ENCODE measurements at regions not wholly inside any gene's neighbourhood (a gene's known extent, or its start where the extent isn't known, plus 50 kb on each side); places are given as distances from the start of the nearest gene placed in this dataset.

GRCh38 chr21:22880573-22880972, 1882.4 kb downstream of the NCAM2 start (continued):
- no peak for TF ChIP-seq AFF4 (CRISPR knock-in tag; IDR thresholded peaks at IDR 0.05; ENCODE audit: borderline replicate concordance)
- no peak for TF ChIP-seq STAT6 (CRISPR knock-in tag; conservative IDR thresholded peaks at IDR 0.05; ENCODE audit: low read depth)
- TF ChIP-seq TCF7 (CRISPR knock-in tag; IDR thresholded peaks at IDR 0.05; ENCODE audit: low read depth), result no peak
- no peak for TF ChIP-seq CREM (CRISPR knock-in tag; IDR thresholded peaks at IDR 0.05)
- TF ChIP-seq TP53 (CRISPR knock-in tag; IDR thresholded peaks at IDR 0.05), result no peak
- no peak for TF ChIP-seq JUN (CRISPR knock-in tag; IDR thresholded peaks at IDR 0.05)
- TF ChIP-seq KAT7 (CRISPR knock-in tag; IDR thresholded peaks at IDR 0.05; ENCODE audit: borderline replicate concordance), result no peak
- TF ChIP-seq ZNF138 (CRISPR knock-in tag; conservative IDR thresholded peaks at IDR 0.05), result no peak

- H3K36me3 Mint-ChIP-seq, result 0 out of 2 replicates have a peak, but pooled peaks cover 3% of the 10 kb centered on the region
- H3K27ac Mint-ChIP-seq, result peak overlapping the region; percentile 78; the same call in 1 of the 2 replicates
- ChIA-PET POLR2A (interaction anchor here (0.7 kb wide), 1 partner anchor 550 kb away, joined by 5 read pairs; no protein-coding TSS in a partner anchor), CTCF (no interaction called here)
- peaks cover 13% of the 10 kb centered on the region for H3K9me3 Mint-ChIP-seq
- ATAC-seq (no peak), DNase-seq (ENCODE audit: low spot score) (no peak)
- TF ChIP-seq NR2C2 (CRISPR knock-in tag; IDR thresholded peaks at IDR 0.05), result no peak
- no peak for TF ChIP-seq HMGA2 (CRISPR knock-in tag; IDR thresholded peaks at IDR 0.05)
- no peak for TF ChIP-seq CREB1 (CRISPR knock-in tag; IDR thresholded peaks at IDR 0.05)
- TF ChIP-seq SP1 (CRISPR knock-in tag; conservative IDR thresholded peaks at IDR 0.05), result no peak
- no peak for TF ChIP-seq NR1H2 (CRISPR knock-in tag; IDR thresholded peaks at IDR 0.05)
- no peak for TF ChIP-seq GABPB1 (CRISPR knock-in tag; IDR thresholded peaks at IDR 0.05)
- no peak for TF ChIP-seq SMAD4 (CRISPR knock-in tag; IDR thresholded peaks at IDR 0.05)
- no peak for TF ChIP-seq ESRRA (CRISPR knock-in tag; IDR thresholded peaks at IDR 0.05; ENCODE audit: borderline replicate concordance)
- TF ChIP-seq GRHL2 (CRISPR knock-in tag; IDR thresholded peaks at IDR 0.05; ENCODE audit: insufficient replicate concordance, severe bottlenecking), result no peak
- TF ChIP-seq MXD4 (CRISPR knock-in tag; IDR thresholded peaks at IDR 0.05; ENCODE audit: borderline replicate concordance), result no peak
- no peaks in the 10 kb centered on the region for H3K27me3 Mint-ChIP-seq (ENCODE audit: low read depth)
- no peak overlapping the region for H3K4me3 Mint-ChIP-seq
- peaks cover 29% of the 10 kb centered on the region for H3K4me1 Mint-ChIP-seq
Measured at GRCh38 chr21:22881131-22881530, 1882.9 kb downstream of the NCAM2 start.

GRCh38 chr21:22885079-22885478, 1886.9 kb downstream of the NCAM2 start:
- no peak for TF ChIP-seq CREM (CRISPR knock-in tag; IDR thresholded peaks at IDR 0.05)
- no peak for DNase-seq (ENCODE audit: low spot score)
- POLR2A ChIA-PET, result no interaction called here

More at GRCh38 chr21:22885079-22885478, 1886.9 kb downstream of the NCAM2 start:
- CTCF ChIA-PET, result no interaction called here
- Mint-ChIP-seq H3K27me3 (ENCODE audit: low read depth) (no peaks in the 10 kb centered on the region), H3K27ac (peak overlapping the region; percentile 4), H3K9me3 (0 out of 2 replicates have a peak, but pooled peaks cover 3% of the 10 kb centered on the region), H3K4me1 (peaks cover 34% of the 10 kb centered on the region), H3K4me3 (no peak overlapping the region), H3K36me3 (0 out of 2 replicates have a peak, but pooled peaks cover 3% of the 10 kb centered on the region)
- ATAC-seq, result peak; percentile 43

Measured in WTC11 (cell line).